ENCODE measurements at regions not wholly inside any gene's neighbourhood (a gene's known extent, or its start where the extent isn't known, plus 50 kb on each side); places are given as distances from the start of the nearest gene placed in this dataset.

DNA sequence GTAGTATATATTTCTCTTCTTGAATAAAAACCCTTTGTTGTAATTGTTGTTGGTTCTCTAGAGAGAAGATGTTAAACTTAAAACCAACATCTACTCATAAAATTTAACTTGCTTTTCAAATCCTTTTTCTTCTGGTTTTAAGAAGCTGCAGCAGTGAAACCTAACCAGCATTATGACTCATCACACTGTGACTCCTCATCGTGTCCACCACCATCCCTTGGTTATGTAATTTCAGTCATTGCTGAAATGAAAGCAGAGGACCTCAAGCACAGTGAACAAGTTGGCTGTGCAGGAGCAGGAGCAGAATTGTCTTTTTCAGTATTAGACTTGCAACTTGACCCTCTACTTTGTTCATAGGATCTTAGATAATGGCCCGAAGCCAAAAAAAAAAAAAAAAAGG lies 64.9 kb upstream of the HTR2A start:
- TF ChIP-seq, protein P1, sequence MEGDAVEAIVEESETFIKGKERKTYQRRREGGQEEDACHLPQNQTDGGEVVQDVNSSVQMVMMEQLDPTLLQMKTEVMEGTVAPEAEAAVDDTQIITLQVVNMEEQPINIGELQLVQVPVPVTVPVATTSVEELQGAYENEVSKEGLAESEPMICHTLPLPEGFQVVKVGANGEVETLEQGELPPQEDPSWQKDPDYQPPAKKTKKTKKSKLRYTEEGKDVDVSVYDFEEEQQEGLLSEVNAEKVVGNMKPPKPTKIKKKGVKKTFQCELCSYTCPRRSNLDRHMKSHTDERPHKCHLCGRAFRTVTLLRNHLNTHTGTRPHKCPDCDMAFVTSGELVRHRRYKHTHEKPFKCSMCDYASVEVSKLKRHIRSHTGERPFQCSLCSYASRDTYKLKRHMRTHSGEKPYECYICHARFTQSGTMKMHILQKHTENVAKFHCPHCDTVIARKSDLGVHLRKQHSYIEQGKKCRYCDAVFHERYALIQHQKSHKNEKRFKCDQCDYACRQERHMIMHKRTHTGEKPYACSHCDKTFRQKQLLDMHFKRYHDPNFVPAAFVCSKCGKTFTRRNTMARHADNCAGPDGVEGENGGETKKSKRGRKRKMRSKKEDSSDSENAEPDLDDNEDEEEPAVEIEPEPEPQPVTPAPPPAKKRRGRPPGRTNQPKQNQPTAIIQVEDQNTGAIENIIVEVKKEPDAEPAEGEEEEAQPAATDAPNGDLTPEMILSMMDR (conservative IDR thresholded peaks at IDR 0.05; ENCODE audit: low read depth, low read length) = no peak
- no peak for TF ChIP-seq POLR2A (IDR thresholded peaks at IDR 0.05; ENCODE audit: low read depth, low read length)
- no peak for TF ChIP-seq BHLHE40 (IDR thresholded peaks at IDR 0.05; ENCODE audit: low read depth, low read length)
- no peak for TF ChIP-seq RAD21 (IDR thresholded peaks at IDR 0.05; ENCODE audit: low read length)
- TF ChIP-seq RCOR1 (IDR thresholded peaks at IDR 0.05; ENCODE audit: insufficient replicate concordance, low read length) = no peak
- peak; percentile 72 for TF ChIP-seq CEBPB (IDR thresholded peaks at IDR 0.05; ENCODE audit: low read depth, low read length)
- no peak for TF ChIP-seq MAFK (IDR thresholded peaks at IDR 0.05; ENCODE audit: low read depth, low read length)
- no peak for TF ChIP-seq SMC3 (IDR thresholded peaks at IDR 0.05; ENCODE audit: low read depth, low read length)
- TF ChIP-seq RFX5 (IDR thresholded peaks at IDR 0.05; ENCODE audit: low read depth, low read length) = peak; percentile 42; the same call in 1 of the 2 replicates
- TF ChIP-seq MAZ (IDR thresholded peaks at IDR 0.05; ENCODE audit: borderline replicate concordance, low read depth, low read length) = no peak
- TF ChIP-seq MXI1 (IDR thresholded peaks at IDR 0.05; ENCODE audit: borderline replicate concordance, low read depth, low read length) = no peak
- TF ChIP-seq, protein P2, sequence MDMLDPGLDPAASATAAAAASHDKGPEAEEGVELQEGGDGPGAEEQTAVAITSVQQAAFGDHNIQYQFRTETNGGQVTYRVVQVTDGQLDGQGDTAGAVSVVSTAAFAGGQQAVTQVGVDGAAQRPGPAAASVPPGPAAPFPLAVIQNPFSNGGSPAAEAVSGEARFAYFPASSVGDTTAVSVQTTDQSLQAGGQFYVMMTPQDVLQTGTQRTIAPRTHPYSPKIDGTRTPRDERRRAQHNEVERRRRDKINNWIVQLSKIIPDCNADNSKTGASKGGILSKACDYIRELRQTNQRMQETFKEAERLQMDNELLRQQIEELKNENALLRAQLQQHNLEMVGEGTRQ (IDR thresholded peaks at IDR 0.05; ENCODE audit: low read depth, low read length) = no peak
- TF ChIP-seq CHD1 (IDR thresholded peaks at IDR 0.05; ENCODE audit: low read depth, low read length) = no peak
